ENCODE measurements at regions not wholly inside any gene's neighbourhood (a gene's known extent, or its start where the extent isn't known, plus 50 kb on each side); places are given as distances from the start of the nearest gene placed in this dataset.

DNA sequence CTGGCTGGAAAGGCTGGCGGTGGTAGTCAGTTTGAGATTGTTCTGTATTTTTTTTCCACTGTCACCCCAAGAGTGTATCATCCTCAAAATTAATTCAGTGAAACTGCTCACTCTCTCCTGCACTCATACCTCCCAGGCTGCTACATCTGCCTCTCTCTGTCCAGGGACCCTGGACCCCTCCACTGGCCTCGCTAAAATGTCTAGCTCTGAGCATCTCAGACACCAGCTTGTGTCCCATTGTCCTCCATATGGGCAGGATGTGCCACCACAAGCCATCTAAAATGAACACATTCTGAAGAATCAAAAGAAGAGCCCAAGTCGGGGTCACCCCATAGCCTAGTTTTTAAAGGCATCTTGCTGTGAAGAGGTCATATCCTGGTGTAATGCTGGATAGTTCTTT lies 345.5 kb upstream of the TSHZ3 start:
- no peak for FAIRE-seq
- no peaks in the 10 kb centered on the region for H3K4me1 ChIP-seq (ENCODE audit: control insufficient read depth in 2 of 3, insufficient read depth in 2 of 3, low read depth in 1 of 3, low read length in 3 of 3)

DNA sequence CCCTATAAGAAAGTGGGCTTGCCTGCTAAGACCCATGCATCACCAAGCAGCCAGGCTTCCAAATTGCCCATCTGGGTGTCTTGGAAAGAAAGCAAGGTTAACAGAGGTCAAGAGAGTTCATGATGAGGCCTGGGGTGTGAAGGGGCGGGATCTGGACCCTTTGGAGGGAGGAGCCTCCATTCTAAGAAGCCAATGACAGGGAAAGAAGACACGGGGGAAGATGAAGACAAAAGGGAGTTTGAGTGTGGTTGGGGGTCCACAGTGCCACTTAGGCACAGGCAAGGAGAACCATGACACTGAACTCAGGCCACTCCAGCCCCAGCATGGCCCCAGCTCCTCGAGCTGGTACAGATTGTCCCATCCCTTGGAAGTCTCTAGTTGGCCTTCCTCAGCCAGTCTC lies 350.2 kb upstream of the TSHZ3 start:
- Histone ChIP-seq H3K9ac (ENCODE audit: low read length in 3 of 3) (no peak overlapping the region), H3K27ac (ENCODE audit: low read depth in 2 of 2, low read length in 2 of 2) (no peak overlapping the region), H3K4me3 (ENCODE audit: low read length in 3 of 3) (no peak overlapping the region), H3K4me1 (ENCODE audit: control insufficient read depth in 2 of 3, insufficient read depth in 2 of 3, low read depth in 1 of 3, low read length in 3 of 3) (no peaks in the 10 kb centered on the region), H3K9me3 (ENCODE audit: control insufficient read depth in 2 of 3, insufficient read depth in 1 of 3, low read length in 3 of 3) (peaks cover 0 to 6% (median 0%) of the 10 kb centered on the region in 3 donors), H3K36me3 (ENCODE audit: control insufficient read depth in 2 of 3, insufficient read depth in 3 of 3, low read length in 3 of 3) (no peaks in the 10 kb centered on the region), H3K27me3 (ENCODE audit: control insufficient read depth, insufficient read depth, low read length) (no peaks in the 10 kb centered on the region)
- DNase-seq (no peak), FAIRE-seq (no peak)
- intact Hi-C loops (cut with DNase I) = no loop called here
- TF ChIP-seq, protein P1, sequence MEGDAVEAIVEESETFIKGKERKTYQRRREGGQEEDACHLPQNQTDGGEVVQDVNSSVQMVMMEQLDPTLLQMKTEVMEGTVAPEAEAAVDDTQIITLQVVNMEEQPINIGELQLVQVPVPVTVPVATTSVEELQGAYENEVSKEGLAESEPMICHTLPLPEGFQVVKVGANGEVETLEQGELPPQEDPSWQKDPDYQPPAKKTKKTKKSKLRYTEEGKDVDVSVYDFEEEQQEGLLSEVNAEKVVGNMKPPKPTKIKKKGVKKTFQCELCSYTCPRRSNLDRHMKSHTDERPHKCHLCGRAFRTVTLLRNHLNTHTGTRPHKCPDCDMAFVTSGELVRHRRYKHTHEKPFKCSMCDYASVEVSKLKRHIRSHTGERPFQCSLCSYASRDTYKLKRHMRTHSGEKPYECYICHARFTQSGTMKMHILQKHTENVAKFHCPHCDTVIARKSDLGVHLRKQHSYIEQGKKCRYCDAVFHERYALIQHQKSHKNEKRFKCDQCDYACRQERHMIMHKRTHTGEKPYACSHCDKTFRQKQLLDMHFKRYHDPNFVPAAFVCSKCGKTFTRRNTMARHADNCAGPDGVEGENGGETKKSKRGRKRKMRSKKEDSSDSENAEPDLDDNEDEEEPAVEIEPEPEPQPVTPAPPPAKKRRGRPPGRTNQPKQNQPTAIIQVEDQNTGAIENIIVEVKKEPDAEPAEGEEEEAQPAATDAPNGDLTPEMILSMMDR (IDR thresholded peaks at IDR 0.05; ENCODE audit: borderline replicate concordance, extremely low read depth, insufficient read depth) = no peak

More for the DNA sequence above, 345.5 kb upstream of the TSHZ3 start:
- Histone ChIP-seq H3K36me3 (ENCODE audit: control insufficient read depth in 2 of 3, insufficient read depth in 3 of 3, low read length in 3 of 3) (no peaks in the 10 kb centered on the region), H3K9ac (ENCODE audit: low read length in 3 of 3) (no peak overlapping the region), H3K27ac (ENCODE audit: low read depth in 2 of 2, low read length in 2 of 2) (no peak overlapping the region), H3K27me3 (ENCODE audit: control insufficient read depth, insufficient read depth, low read length) (no peaks in the 10 kb centered on the region), H3K4me3 (ENCODE audit: low read length in 3 of 3) (no peak overlapping the region), H3K9me3 (ENCODE audit: control insufficient read depth in 2 of 3, insufficient read depth in 1 of 3, low read length in 3 of 3) (no peaks in the 10 kb centered on the region)
- TF ChIP-seq, protein P1 (IDR thresholded peaks at IDR 0.05; ENCODE audit: borderline replicate concordance, extremely low read depth, insufficient read depth) = no peak
- DNase-seq = no peak
- intact Hi-C loops (cut with DNase I) = no loop called here

DNA sequence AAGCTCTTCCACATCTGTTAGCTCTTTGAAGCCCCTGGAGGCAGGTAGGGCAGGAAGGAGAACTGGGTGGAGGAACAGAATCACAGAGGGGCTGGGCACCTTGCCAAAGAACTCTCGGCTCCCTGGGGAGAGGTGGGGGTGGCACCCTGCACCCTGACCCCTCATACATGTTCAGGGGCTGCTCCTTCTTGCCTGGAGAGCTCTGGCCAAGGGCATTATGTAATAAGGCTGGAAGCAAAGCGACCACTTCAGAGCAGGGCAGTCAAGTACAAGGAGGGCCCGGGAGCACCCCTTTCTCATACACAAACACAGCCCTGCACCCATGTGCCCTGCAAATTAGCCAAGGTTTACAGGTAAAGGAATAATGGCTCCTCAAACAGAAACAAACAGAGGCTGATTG lies 351.9 kb upstream of the TSHZ3 start:
- FAIRE-seq = no peak
- no peak for DNase-seq

More for the DNA sequence above, 351.9 kb upstream of the TSHZ3 start:
- H3K36me3 ChIP-seq (ENCODE audit: control insufficient read depth in 2 of 3, insufficient read depth in 3 of 3, low read length in 3 of 3) = no peaks in the 10 kb centered on the region
- H3K4me3 ChIP-seq (ENCODE audit: low read length in 3 of 3) = no peak overlapping the region
- intact Hi-C loops (cut with DNase I) = no loop called here
- H3K27ac ChIP-seq (ENCODE audit: low read depth in 2 of 2, low read length in 2 of 2) = no peak overlapping the region
- no peaks in the 10 kb centered on the region for H3K4me1 ChIP-seq (ENCODE audit: control insufficient read depth in 2 of 3, insufficient read depth in 2 of 3, low read depth in 1 of 3, low read length in 3 of 3)
- H3K9me3 ChIP-seq (ENCODE audit: control insufficient read depth in 2 of 3, insufficient read depth in 1 of 3, low read length in 3 of 3) = peaks cover 0 to 6% (median 0%) of the 10 kb centered on the region in 3 donors
- no peaks in the 10 kb centered on the region for H3K27me3 ChIP-seq (ENCODE audit: control insufficient read depth, insufficient read depth, low read length)
- no peak overlapping the region for H3K9ac ChIP-seq (ENCODE audit: low read length in 3 of 3)
- TF ChIP-seq, protein P1 (IDR thresholded peaks at IDR 0.05; ENCODE audit: borderline replicate concordance, extremely low read depth, insufficient read depth) = no peak

All from kidney (tissue), 13 donors.